ENCODE measurements at regions not wholly inside any gene's neighbourhood (a gene's known extent, or its start where the extent isn't known, plus 50 kb on each side); places are given as distances from the start of the nearest gene placed in this dataset.

DNA sequence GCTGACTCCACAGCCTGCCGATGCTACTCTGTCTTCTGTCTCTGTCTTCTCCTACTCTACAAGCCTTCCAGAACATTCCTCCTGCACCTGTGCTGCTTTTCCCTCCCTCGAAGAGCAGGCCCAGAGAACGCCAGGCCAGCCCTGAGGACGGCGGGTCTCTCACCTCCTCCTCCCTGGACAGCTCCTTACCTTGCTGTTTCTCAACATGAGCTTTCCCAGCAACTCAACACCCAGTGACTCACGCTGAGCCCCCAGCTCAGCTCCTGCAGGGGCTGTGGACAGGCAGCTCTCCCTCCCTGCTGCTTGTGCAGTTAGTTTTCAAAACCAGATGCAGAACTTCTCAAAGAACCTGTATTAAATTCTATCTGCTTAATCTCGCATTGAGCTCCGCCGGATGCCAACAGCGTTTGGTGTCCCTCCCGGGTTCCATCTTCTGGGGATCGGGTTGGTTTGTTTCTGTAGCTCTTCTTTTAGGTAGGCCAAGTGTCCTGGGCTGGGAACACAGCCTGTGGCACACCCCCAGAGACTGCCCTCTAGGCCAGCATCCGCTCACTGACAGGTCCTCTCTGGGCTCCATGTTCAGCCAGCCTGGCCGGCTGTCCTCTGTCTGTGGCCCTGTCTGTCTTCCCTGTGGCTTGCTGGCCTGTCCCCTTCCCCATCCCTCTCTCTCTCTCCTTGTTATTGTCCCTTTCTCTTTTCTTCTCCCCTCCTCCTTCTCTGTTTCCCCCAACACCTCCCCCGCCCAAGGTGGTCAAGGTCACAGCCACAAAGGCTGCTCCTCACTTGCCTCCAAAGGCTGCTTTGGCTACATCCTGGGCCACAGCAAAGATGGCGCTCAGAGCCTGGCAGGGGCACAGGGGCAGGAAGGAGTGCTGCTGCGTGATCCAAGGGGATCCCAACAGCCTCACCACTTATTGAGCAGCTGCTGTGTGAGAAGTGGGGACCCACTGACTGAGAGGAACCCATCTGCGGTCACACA lies 391.0 kb downstream of the MATN1 start:
- ATAC-seq = no peak
- Histone ChIP-seq H3K4me3 (no peak overlapping the region), H3K4me1 (no peaks in the 10 kb centered on the region), H3K27ac (no peak overlapping the region), H3K9me3 (no peaks in the 10 kb centered on the region), H3K36me3 (no peaks in the 10 kb centered on the region), H3K27me3 (peaks cover 26% of the 10 kb centered on the region)
- TF ChIP-seq POLR2A (IDR thresholded peaks at IDR 0.05) = no peak
- WGBS, 2 donors (ENCODE audit: low coverage in 1 of 2) = 81 to 92% methylated on average over 6 to 13 of the region's 18 CpGs

DNA sequence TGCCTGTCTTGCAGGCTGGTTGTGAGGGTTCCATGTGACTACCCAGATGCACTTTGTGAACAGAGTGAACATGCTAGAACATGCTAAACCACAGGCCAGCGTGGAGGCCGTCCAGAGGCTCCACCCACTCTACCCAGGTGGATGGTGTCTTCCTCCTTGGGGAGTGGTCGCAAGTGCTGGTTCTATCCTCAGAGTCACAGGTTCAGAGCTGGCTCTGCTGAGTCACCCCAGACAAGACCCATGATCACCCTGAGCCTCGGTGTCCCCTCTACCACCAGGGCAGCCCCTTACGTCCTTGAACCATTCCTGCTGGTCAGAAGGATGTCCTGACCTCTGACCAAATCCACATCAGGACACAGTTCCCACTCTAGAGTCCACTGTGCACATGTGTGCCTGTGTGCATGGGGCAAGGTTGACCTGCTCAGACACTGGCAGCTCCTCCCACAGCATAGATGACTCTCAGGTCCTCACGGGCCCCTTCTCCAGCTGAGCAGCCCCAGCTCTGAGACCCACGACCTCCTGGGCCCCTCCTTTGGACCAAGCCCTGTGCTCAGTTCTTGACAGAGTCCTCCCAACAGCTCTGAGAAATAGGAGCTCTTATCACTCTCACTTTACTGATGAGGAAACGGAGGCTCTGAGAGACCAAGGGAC lies 391.8 kb downstream of the MATN1 start:
- Histone ChIP-seq H3K4me3 (no peak overlapping the region), H3K36me3 (no peaks in the 10 kb centered on the region), H3K4me1 (no peaks in the 10 kb centered on the region), H3K27ac (no peak overlapping the region), H3K27me3 (peaks cover 26% of the 10 kb centered on the region), H3K9me3 (no peaks in the 10 kb centered on the region)
- ATAC-seq = no peak
- WGBS, 2 donors (ENCODE audit: low coverage in 1 of 2) = 100% methylated on average over 1 of the region's 8 CpGs; no CpG with 5 or more reads in 1 of the 2 donors
- no peak for TF ChIP-seq POLR2A (IDR thresholded peaks at IDR 0.05)
- TF ChIP-seq, protein P1, sequence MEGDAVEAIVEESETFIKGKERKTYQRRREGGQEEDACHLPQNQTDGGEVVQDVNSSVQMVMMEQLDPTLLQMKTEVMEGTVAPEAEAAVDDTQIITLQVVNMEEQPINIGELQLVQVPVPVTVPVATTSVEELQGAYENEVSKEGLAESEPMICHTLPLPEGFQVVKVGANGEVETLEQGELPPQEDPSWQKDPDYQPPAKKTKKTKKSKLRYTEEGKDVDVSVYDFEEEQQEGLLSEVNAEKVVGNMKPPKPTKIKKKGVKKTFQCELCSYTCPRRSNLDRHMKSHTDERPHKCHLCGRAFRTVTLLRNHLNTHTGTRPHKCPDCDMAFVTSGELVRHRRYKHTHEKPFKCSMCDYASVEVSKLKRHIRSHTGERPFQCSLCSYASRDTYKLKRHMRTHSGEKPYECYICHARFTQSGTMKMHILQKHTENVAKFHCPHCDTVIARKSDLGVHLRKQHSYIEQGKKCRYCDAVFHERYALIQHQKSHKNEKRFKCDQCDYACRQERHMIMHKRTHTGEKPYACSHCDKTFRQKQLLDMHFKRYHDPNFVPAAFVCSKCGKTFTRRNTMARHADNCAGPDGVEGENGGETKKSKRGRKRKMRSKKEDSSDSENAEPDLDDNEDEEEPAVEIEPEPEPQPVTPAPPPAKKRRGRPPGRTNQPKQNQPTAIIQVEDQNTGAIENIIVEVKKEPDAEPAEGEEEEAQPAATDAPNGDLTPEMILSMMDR (IDR thresholded peaks at IDR 0.05) = no peak
- no peak for TF ChIP-seq POLR2AphosphoS5 (IDR thresholded peaks at IDR 0.05)
- TF ChIP-seq EP300 (IDR thresholded peaks at IDR 0.05) = no peak

DNA sequence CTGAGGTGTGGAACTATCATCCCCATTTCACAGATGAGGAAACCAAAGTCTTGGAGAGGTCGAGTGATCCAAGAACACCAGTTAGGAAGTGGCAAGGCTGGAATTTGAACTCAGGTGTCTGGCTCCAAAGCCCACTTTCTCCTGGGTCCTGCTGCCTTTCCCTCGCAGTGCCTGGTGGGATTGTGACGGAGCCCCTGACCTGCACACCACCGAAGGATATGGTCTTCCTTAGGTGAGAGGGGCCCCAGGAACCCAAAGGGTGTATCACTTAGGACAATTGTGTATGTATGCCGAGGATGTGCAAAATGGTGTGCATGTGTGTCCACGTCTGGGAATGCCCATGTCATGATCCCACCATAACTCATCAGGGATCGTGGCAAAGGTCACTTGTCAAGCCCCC lies 392.7 kb downstream of the MATN1 start:
- no peak overlapping the region for H3K4me3 ChIP-seq
- H3K27ac ChIP-seq = no peak overlapping the region
- TF ChIP-seq POLR2AphosphoS5 (IDR thresholded peaks at IDR 0.05) (no peak), POLR2A (IDR thresholded peaks at IDR 0.05) (no peak), EP300 (IDR thresholded peaks at IDR 0.05) (no peak)
- TF ChIP-seq, protein P1 (IDR thresholded peaks at IDR 0.05) = no peak
- peaks cover 27% of the 10 kb centered on the region for H3K27me3 ChIP-seq
- H3K36me3 ChIP-seq = no peaks in the 10 kb centered on the region
- ATAC-seq = no peak
- WGBS, 2 donors (ENCODE audit: low coverage in 1 of 2) = 56 to 80% methylated on average over 1 to 2 of the region's 7 CpGs
- no peaks in the 10 kb centered on the region for H3K4me1 ChIP-seq
- H3K9me3 ChIP-seq = no peaks in the 10 kb centered on the region

DNA sequence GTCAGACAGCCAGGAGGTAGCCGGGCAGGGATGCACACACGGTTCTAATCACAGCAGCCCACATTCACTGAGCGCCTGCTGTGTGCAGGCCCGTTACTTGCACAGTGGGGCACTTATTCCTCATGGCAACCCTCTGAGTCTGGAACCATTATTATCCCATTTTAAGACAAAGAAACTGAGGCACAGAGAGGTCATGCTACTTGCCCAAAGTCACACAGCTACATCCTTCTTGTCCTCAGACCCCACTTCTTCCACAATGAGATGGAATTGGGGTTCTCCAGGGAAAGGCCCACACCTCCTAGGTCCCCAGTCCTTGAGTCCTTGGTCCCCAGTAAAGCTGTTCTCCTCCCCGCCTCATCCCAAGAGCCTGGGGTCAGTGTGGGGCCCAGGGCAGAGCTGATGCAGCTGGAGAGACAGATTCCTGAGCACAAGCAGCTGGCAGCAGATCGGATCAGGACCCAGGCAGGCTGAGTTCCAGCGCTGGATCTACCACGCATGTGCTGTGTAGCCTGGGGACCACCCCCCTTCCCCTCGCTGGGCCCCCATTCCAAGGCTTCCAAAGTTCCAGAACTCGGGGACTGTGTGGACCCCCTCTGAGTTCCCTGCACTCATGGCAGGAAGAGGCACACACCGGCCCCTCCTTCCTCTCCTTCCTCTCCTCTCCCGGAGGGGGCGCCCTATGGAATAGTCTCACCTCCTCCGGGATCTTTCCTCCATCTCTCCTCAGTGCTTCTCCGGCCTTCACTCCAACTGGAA lies 393.4 kb downstream of the MATN1 start:
- H3K27me3 ChIP-seq = peaks cover 34% of the 10 kb centered on the region
- no peak overlapping the region for H3K27ac ChIP-seq
- no peak for TF ChIP-seq EP300 (IDR thresholded peaks at IDR 0.05)
- TF ChIP-seq, protein P1 (IDR thresholded peaks at IDR 0.05) = no peak
- no peak for TF ChIP-seq POLR2AphosphoS5 (IDR thresholded peaks at IDR 0.05)
- TF ChIP-seq POLR2A (IDR thresholded peaks at IDR 0.05) = no peak
- WGBS, 2 donors (ENCODE audit: low coverage in 1 of 2) = 55 to 100% methylated on average over 1 to 12 of the region's 15 CpGs
- ATAC-seq = no peak
- H3K36me3 ChIP-seq = no peaks in the 10 kb centered on the region
- H3K4me3 ChIP-seq = no peak overlapping the region
- H3K9me3 ChIP-seq = no peaks in the 10 kb centered on the region
- H3K4me1 ChIP-seq = no peaks in the 10 kb centered on the region

DNA sequence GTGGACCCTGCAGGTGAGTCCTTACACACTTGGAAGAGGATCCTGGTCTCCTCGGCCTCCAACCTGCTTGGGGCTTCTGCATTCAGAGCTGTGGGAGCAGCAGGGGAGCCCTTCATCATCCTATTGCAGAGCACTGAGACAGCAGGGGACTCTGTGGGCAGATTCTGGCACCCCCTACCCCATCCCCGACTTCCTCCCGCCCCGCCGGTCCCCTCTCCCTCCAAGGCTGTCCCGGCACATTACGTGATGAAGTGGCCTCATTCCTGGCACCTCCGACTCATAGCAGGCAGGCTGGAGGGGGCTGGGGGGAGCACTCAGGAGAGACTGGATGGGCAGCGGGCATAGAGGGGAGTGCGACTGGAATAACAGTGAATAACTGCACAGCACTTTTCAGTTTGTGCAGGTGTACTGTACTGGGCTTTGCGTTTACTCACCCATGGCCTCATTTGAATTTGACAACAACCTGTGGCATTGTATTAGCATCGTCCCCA lies 394.1 kb downstream of the MATN1 start:
- 50 to 67% methylated on average over 1 to 4 of the region's 12 CpGs for WGBS, 2 donors (ENCODE audit: low coverage in 1 of 2)
- Histone ChIP-seq H3K4me3 (no peak overlapping the region), H3K9me3 (no peaks in the 10 kb centered on the region), H3K36me3 (no peaks in the 10 kb centered on the region), H3K27ac (no peak overlapping the region), H3K27me3 (peaks cover 39% of the 10 kb centered on the region), H3K4me1 (no peaks in the 10 kb centered on the region)
- no peak for TF ChIP-seq POLR2AphosphoS5 (IDR thresholded peaks at IDR 0.05)
- TF ChIP-seq, protein P1 (IDR thresholded peaks at IDR 0.05) = no peak
- no peak for TF ChIP-seq EP300 (IDR thresholded peaks at IDR 0.05)
- no peak for TF ChIP-seq POLR2A (IDR thresholded peaks at IDR 0.05)
- no peak for ATAC-seq
